NAMALWA (cell line): ENCODE measurements at regions not wholly inside any gene's neighbourhood (a gene's known extent, or its start where the extent isn't known, plus 50 kb on each side); places are given as distances from the start of the nearest gene placed in this dataset.

Experiments used
- DNase-seq: peaks from one replicate; pipeline ENCODE4 v3.0.0-alpha.2; 2015; ENCODE audit warnings: low spot score

DNA sequence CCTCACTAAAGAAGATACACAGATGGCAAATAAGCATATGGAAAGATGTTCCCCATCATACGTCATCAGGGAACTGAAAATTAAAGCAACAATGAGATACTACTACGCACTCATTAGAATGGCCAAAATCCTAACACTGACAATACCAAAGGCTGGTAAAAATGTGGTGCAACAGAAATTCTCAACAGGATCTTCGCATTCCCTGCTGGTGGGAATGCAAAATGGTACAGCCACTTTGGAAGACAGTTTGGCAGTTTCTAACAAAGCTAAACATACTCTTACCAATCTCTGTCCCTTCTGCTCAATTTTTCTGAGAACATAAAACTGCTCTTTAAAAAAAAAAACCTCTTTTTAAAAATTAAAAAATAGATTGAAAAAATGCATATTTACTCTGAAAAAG, 300.2 kb downstream of the FBXW7 start:
- DNase-seq: no peak

DNA sequence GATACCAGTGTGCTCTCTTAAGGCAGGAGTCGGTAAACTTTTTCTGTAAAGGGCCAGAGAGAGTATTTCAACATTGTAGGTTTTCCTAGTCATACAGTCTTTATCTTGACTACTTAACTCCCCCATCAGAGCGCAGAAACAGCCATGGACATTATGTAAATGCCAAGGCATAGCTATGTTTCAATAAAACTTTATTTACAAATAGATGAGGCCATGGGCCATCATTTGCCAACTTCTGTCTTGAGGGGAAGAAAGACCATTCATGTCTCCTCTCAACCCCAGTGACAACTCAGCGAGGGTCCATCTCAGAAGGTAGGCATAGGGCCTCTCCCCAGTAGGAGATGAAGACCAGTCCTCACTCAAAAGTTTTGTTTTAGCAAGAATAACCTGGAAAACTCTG, 301.3 kb downstream of the FBXW7 start:
- DNase-seq: no peak

DNA sequence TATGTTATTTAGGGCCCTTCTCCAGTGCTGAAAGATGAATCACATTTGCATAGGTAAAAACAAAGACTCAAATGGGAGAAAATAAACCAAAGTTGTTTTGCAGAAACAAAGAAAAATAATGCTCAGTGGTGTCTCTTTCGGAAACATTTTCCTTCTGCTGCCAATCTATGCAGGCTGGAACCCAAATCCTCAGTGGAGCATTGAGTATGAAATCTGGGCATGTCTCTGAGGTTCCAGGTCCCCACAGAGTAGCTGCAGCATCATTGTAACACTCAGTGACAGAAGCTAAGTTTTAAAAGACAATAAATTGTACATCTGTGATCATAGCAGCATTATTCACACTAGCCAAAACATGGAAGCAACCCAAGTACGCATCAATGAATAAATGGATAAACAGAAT, 303.6 kb downstream of the FBXW7 start:
- DNase-seq: no peak

DNA sequence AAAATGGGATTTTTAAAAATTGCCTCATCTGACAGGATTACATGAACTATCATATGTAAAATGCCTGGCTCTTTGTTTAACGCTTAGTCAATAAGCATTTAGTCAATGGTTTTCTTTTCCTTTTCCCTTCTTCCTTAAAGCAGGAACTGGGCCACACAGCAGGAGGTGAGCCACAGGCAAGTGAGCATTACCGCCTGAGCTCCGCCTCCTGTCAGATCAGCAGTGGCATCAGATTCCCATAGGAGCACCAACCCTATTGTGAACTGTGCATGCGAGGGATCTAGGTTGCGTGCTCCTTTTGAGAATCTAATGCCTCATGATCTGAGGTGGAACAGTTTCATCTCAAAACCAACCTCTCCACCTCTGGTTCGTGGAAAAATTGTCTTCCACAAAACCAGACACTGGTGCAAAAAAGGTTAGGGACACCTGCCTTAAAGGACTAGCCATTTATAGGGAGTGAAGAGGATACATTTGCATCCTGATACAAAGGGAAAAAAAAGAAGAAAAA, 306.1 kb downstream of the FBXW7 start:
- no peak for DNase-seq

- DNase-seq: no peak
These were observed 310.2 kb downstream of the FBXW7 start for GRCh38 chr4:152225680-152226079.

GRCh38 chr4:152224721-152225420, 311.0 kb downstream of the FBXW7 start:
- DNase-seq: no peak

- no peak for DNase-seq
These were observed 311.7 kb downstream of the FBXW7 start for GRCh38 chr4:152224223-152224622.

GRCh38 chr4:152223600-152223999, 312.3 kb downstream of the FBXW7 start:
- DNase-seq: no peak

GRCh38 chr4:152221816-152222516, 313.9 kb downstream of the FBXW7 start:
- no peak for DNase-seq

GRCh38 chr4:152220201-152220666, 315.7 kb downstream of the FBXW7 start:
- no peak for DNase-seq

DNA sequence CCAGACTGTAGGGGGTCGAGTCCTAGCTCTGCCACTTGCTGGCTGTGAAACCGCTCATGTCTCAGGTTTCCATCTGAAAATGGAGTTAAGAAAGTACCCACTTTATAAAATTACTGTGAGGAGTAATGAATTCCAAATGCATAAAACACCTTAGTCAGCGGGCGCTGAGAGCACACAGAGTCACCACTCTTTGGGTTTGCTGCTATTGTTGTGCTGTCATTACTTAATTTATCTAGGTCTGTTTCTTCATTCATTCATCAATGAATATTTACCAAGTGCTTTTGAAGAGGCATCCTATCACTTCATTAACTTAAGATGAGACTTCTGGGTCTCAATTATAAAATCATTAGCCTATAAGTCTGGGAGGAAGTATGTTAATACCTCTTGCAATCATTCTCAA, 317.3 kb downstream of the FBXW7 start:
- no peak for DNase-seq

DNA sequence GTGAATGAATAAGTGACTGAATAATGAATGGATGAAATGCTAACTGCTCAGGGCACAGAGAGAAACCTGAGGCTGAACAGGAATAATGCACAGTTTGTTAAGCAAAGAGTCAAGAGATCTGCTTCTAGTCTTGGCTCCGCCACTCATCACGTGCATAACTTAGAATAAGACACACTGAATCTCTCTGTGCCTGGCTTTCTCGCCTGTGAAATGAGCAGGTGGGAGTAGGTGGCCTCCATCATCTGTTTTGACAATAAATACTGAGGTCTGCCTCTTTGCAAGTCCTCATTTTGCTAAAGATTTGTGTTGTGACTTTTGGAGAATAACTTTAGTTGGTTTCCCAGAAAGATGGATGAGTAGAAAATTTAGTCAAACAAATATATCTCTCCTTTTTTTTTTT, 318.0 kb downstream of the FBXW7 start:
- no peak for DNase-seq

- no peak for DNase-seq
These were observed 323.8 kb downstream of the FBXW7 start for GRCh38 chr4:152211936-152212653.

DNA sequence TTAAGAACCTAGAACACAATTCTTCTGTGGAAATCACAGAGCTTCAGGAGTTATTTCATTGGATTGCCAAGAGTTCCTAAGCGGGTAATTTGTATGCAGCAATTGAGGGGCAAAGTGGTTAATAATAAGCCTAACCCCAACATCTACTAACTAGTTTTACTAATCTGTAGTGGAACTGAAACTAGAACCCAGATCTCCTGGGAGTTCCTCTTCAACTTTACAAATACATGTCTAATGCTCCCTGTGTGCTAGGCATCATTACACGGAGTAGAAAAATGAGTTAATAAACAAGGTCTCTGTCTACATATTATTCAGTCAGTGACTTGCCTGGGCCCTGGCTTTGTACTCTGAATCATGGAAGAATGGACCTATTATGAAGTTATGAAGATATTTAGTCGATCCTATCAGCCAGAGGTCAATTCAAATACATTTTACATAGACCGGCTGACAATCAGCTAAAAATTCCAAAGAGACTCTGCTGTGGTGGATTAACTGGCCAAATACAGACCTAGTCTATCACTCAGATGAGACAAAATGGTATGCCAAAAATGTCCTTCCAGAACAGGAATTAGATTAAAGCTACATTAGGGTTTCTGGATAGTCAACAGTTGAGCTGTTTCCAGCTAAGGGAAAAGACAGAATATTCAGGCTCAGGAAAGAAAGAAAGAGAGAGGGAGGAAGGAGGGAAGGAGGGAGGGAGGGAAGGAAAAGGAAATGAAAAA, 326.0 kb downstream of the FBXW7 start:
- no peak for DNase-seq

GRCh38 chr4:152207378-152207720, 328.5 kb downstream of the FBXW7 start:
- DNase-seq: no peak

- no peak for DNase-seq
These were observed 329.1 kb downstream of the FBXW7 start for GRCh38 chr4:152206646-152207377.

DNA sequence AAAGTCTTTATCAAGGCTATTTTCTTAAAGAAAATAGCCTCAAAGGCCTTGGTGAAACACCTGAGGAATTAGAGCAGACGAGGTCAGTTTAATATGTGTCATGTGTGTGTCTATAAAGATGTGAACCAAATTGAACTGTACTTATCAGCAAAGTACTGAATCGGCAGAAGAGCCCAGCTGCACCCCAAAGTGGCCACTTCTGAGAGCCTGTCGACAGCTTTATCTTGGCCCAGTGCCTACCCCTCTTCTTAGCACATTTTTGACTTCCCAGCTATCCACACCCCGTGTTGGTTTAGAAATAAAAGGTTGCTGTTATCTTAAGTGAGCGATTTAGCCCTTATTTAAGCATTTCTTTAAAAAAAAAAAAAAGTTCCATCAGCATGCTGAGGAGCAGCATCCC, 329.7 kb downstream of the FBXW7 start:
- no peak for DNase-seq

DNA sequence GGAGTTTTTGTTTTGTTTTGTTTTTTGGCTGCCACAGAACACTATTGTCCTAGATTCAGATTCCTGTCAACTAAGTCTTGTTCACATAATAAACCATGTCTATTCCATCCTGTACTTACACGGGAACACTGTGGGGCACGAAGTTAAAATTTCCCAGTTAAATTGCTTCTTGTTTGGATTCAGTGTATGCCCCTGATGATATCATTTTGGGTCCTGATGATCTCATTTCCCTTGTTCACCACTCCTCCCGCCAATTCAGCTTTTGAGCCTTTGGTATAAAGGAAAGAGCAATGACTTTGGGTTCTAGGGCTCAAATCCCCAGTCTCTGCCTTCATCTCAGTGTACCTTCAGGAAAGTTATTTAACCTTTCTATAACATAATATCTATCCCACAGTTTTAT, 333.5 kb downstream of the FBXW7 start:
- no peak for DNase-seq

- no peak for DNase-seq
These were observed 335.2 kb downstream of the FBXW7 start for GRCh38 chr4:152200511-152201333.

DNA sequence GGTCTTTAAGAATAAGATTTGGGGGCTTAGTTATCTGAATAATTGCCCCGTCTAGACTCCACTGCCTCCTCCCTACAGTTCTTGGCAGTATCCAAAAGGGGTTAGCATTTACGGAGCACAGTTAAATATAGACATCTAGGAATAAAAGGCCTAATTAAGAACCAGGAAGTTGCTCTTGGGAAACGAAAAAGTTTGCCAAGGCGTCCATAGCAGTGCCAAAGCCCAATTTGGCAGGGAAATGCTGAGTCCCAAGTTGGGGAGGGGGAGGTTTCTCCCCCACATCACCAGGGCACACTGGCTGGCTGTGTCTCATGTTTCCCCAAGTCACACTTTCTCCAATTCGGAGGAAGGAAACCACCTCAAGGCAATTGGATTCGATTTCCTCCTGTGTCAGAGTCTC, 338.7 kb downstream of the FBXW7 start:
- no peak for DNase-seq

DNA sequence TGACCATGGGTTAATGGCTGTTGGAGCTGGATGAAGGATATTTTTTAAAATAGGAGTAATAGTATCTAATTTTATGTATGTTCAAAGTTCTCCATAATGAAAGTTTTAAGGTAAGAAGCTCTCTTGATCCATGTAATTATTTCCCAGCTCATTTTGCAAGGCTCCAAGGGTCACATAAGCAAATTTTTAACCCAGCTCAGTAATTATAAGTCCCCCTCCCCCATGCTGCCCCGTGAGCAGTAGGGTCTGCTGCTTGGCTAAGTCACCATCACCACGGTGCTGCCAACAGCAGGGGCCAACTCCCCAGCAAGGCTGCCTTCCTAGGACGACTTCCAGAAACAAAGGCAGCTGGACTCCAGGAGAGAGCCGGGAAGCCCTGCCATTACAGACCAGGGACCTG, 340.0 kb downstream of the FBXW7 start:
- no peak for DNase-seq
